IMR-90 (cell line): ENCODE measurements at regions not wholly inside any gene's neighbourhood (a gene's known extent, or its start where the extent isn't known, plus 50 kb on each side); places are given as distances from the start of the nearest gene placed in this dataset.

Experiments
- ATAC-seq: fragments of 200-7000 bp; cut with Tn5 transposase; 2 replicates; pipeline ENCODE4 v1.9.1; 2020; ENCODE audit warnings: low read depth, mild to moderate bottlenecking, moderate library complexity
- BruUV-seq: library from RNA; stranded (reverse); fragments of 400-500 nt; replicated peaks from 2 replicates; lab custom pipeline; 2021; lab: Mats Ljungman, UMichigan
- CTCF ChIA-PET: fragments of 300-600 bp; formaldehyde crosslinking; extraction: SDS; loops from one replicate; lab custom pipeline; 2021; ENCODE audit warnings: antibody characterized with exemption; lab: Yijun Ruan, JAX
- POLR2A ChIA-PET: fragments of 300-600 bp; sonication (Branson Sonifier 250); formaldehyde crosslinking; loops from one replicate; lab custom pipeline; 2022; ENCODE audit warnings: antibody characterized with exemption; ENCODE audit not compliant: unreplicated experiment; lab: Charles Lee
- DNase-seq: peaks from one replicate; pipeline ENCODE4 v3.0.0; 2013
- H2AFZ ChIP-seq: replicated peaks from 2 replicates; pipeline ENCODE3; 2013; ENCODE audit warnings: low read length, mild to moderate bottlenecking; ENCODE audit not compliant: poor library complexity
- H2AK5ac ChIP-seq: 2 replicates; pipeline ENCODE4 v1.6.1; 2013; ENCODE audit warnings: low read depth, low read length, inconsistent platforms
- H2AK9ac ChIP-seq: replicated peaks from 2 replicates; pipeline ENCODE3; 2013; ENCODE audit warnings: mild to moderate bottlenecking, low read depth, low read length, moderate library complexity; ENCODE audit not compliant: poor library complexity
- H2BK120ac ChIP-seq: 2 replicates; pipeline ENCODE4 v1.6.1; 2013; ENCODE audit warnings: low read depth, low read length, inconsistent platforms
- H2BK15ac ChIP-seq: 3 replicates; pipeline ENCODE4 v1.6.1; 2013; ENCODE audit warnings: low read depth, low read length, inconsistent platforms
- H2BK20ac ChIP-seq: 2 replicates; pipeline ENCODE4 v1.6.1; 2013; ENCODE audit warnings: low read depth, mild to moderate bottlenecking, inconsistent platforms, low read length, moderate library complexity
- H2BK5ac ChIP-seq: 2 replicates; pipeline ENCODE4 v1.6.1; 2013; ENCODE audit warnings: mild to moderate bottlenecking, low read depth, low read length, inconsistent platforms; ENCODE audit not compliant: poor library complexity, severe bottlenecking
- H3K14ac ChIP-seq: replicated peaks from 2 replicates; pipeline ENCODE4 v1.6.1; 2013; ENCODE audit warnings: low read depth, low read length, inconsistent platforms
- H3K18ac ChIP-seq: 2 replicates; pipeline ENCODE4 v1.6.1; 2013; ENCODE audit warnings: low read depth, low read length, control low read depth
- H3K23ac ChIP-seq: 2 replicates; pipeline ENCODE4 v1.6.1; 2013; ENCODE audit warnings: low read depth, low read length, inconsistent platforms
- H3K27ac ChIP-seq: 2 replicates; pipeline ENCODE4 v1.5.1; 2013; ENCODE audit warnings: mild to moderate bottlenecking, control low read depth, low read length; ENCODE audit not compliant: insufficient read depth
- H3K27me3 ChIP-seq: 2 replicates; pipeline ENCODE4 v1.6.1; 2013; ENCODE audit warnings: low read length; ENCODE audit not compliant: control insufficient read depth, insufficient read depth
- H3K36me3 ChIP-seq: 2 replicates; pipeline ENCODE4 v1.6.1; 2013; ENCODE audit warnings: low read length, mixed read lengths; ENCODE audit not compliant: control insufficient read depth, insufficient read depth
- H3K4ac ChIP-seq: 2 replicates; pipeline ENCODE4 v1.6.1; 2013; ENCODE audit warnings: low read depth, low read length, inconsistent platforms
- H3K4me1 ChIP-seq: 2 replicates; pipeline ENCODE4 v1.6.1; 2013; ENCODE audit warnings: low read length, mixed read lengths; ENCODE audit not compliant: control insufficient read depth, insufficient read depth
- H3K4me2 ChIP-seq: 2 replicates; pipeline ENCODE4 v1.6.1; 2013; ENCODE audit warnings: low read depth, mild to moderate bottlenecking, control low read depth, low read length, moderate library complexity
- H3K4me3 ChIP-seq: 2 replicates; pipeline ENCODE4 v1.5.1; 2013; ENCODE audit warnings: low read depth, mild to moderate bottlenecking, control low read depth, low read length, moderate library complexity; ENCODE audit not compliant: insufficient read depth
- H3K56ac ChIP-seq: 2 replicates; pipeline ENCODE4 v1.6.1; 2013; ENCODE audit warnings: low read length, inconsistent platforms; ENCODE audit not compliant: insufficient read depth; ENCODE audit errors: extremely low read depth
- H3K79me1 ChIP-seq, 2 experiments: 2 replicates each; pipeline ENCODE4 v1.6.1; 2013; ENCODE audit warnings: low read length in 2 of 2, inconsistent platforms in 1 of 2, low read depth in 1 of 2
- H3K9ac ChIP-seq: 2 replicates; pipeline ENCODE4 v1.6.1; 2013; ENCODE audit warnings: low read depth, low read length, control low read depth
- H3K9me1 ChIP-seq: 2 replicates; pipeline ENCODE4 v1.6.1; 2013; ENCODE audit warnings: low read length, inconsistent platforms; ENCODE audit not compliant: insufficient read depth
- H3K9me3 ChIP-seq: 2 replicates; pipeline ENCODE4 v1.6.1; 2013; ENCODE audit warnings: low read length; ENCODE audit not compliant: control insufficient read depth, insufficient read depth
- H4K20me1 ChIP-seq: 2 replicates; pipeline ENCODE4 v1.6.1; 2013; ENCODE audit warnings: low read length, inconsistent platforms; ENCODE audit not compliant: insufficient read depth
- H4K5ac ChIP-seq: 2 replicates; pipeline ENCODE4 v1.6.1; 2013; ENCODE audit warnings: mild to moderate bottlenecking, low read depth, low read length, control low read depth
- H4K8ac ChIP-seq, 2 experiments: 2 replicates each; pipeline ENCODE4 v1.6.1; 2013; ENCODE audit warnings: low read depth in 2 of 2, low read length in 2 of 2, control low read depth in 1 of 2, inconsistent platforms in 1 of 2
- H4K91ac ChIP-seq: 2 replicates; pipeline ENCODE4 v1.6.1; 2013; ENCODE audit warnings: low read depth, low read length, inconsistent platforms; ENCODE audit not compliant: insufficient read depth
- BHLHE40 ChIP-seq: fragments of 150-350 bp; IDR thresholded peaks from 2 replicates; pipeline ENCODE4 v1.6.1; 2016; ENCODE audit warnings: mild to moderate bottlenecking, low read depth, low read length
- CEBPB ChIP-seq: IDR thresholded peaks from 2 replicates; pipeline ENCODE4 v1.6.1; 2012; ENCODE audit warnings: low read depth, low read length, improper control_type of control experiment
- CHD1 ChIP-seq: IDR thresholded peaks from 2 replicates; pipeline ENCODE4 v1.6.1; 2012; ENCODE audit warnings: low read depth, low read length, improper control_type of control experiment
- ELK1 ChIP-seq: fragments of 150-350 bp; IDR thresholded peaks from 2 replicates; pipeline ENCODE4 v1.6.1; 2016; ENCODE audit warnings: low read depth, mild to moderate bottlenecking, low read length, moderate library complexity, borderline replicate concordance
- FOS ChIP-seq: fragments of 150-350 bp; IDR thresholded peaks from 2 replicates; pipeline ENCODE4 v1.6.1; 2016; ENCODE audit warnings: low read depth, low read length
- MAFK ChIP-seq: IDR thresholded peaks from 2 replicates; pipeline ENCODE4 v1.6.1; 2012; ENCODE audit warnings: low read depth, low read length, improper control_type of control experiment
- MAZ ChIP-seq: IDR thresholded peaks from 2 replicates; pipeline ENCODE4 v1.6.1; 2012; ENCODE audit warnings: low read depth, mild to moderate bottlenecking, low read length, improper control_type of control experiment, moderate library complexity, borderline replicate concordance
- MXI1 ChIP-seq: IDR thresholded peaks from 2 replicates; pipeline ENCODE4 v1.6.1; 2012; ENCODE audit warnings: low read depth, mild to moderate bottlenecking, low read length, moderate library complexity, borderline replicate concordance
- NFE2L2 ChIP-seq: fragments of 150-350 bp; IDR thresholded peaks from 2 replicates; pipeline ENCODE4 v1.6.1; 2016; ENCODE audit warnings: low read depth, mild to moderate bottlenecking, low read length
- POLR2A ChIP-seq: IDR thresholded peaks from 2 replicates; pipeline ENCODE4 v1.6.1; 2012; ENCODE audit warnings: mild to moderate bottlenecking, low read depth, low read length
- RAD21 ChIP-seq: IDR thresholded peaks from 2 replicates; pipeline ENCODE4 v1.6.1; 2012; ENCODE audit warnings: low read length, improper control_type of control experiment
- RCOR1 ChIP-seq: IDR thresholded peaks from 2 replicates; pipeline ENCODE4 v1.6.1; 2012; ENCODE audit warnings: mild to moderate bottlenecking, low read length, improper control_type of control experiment; ENCODE audit not compliant: insufficient replicate concordance
- RFX5 ChIP-seq: IDR thresholded peaks from 2 replicates; pipeline ENCODE4 v1.8.0; 2012; ENCODE audit warnings: low read depth, mild to moderate bottlenecking, low read length, moderate library complexity
- SMC3 ChIP-seq: fragments of 150-350 bp; IDR thresholded peaks from 2 replicates; pipeline ENCODE4 v1.6.1; 2016; ENCODE audit warnings: low read depth, mild to moderate bottlenecking, antibody characterized with exemption, low read length, moderate library complexity
- dilution Hi-C: fragments of 300-500 bp; cut with HindIII; formaldehyde crosslinking; loops from one replicate; pipeline ENCODE4 v1.14.3; 2018; ENCODE audit warnings: low sequenced_read_pairs; ENCODE audit not compliant: unreplicated experiment
- in situ Hi-C: fragments of 300-500 bp; cut with MboI; formaldehyde crosslinking; loops from 3 replicates; pipeline ENCODE4 v1.14.3; 2019; ENCODE audit warnings: low sequenced_read_pairs, inconsistent platforms, mixed read lengths
- intact Hi-C: fragments of 100-400 bp; cut with micrococcal nuclease; formaldehyde crosslinking; loops from 2 replicates; pipeline ENCODE4 v1.10.0; 2022
- TF ChIP-seq, protein P1 (sequence below): conservative IDR thresholded peaks from 2 replicates; pipeline ENCODE4 v1.5.1; 2012; ENCODE audit warnings: mild to moderate bottlenecking, low read depth, low read length, improper control_type of control experiment
- TF ChIP-seq, protein P2 (sequence below): fragments of 150-350 bp; IDR thresholded peaks from 2 replicates; pipeline ENCODE4 v1.6.1; 2017; ENCODE audit warnings: mild to moderate bottlenecking, antibody characterized with exemption, low read length, low read depth

GRCh38 chr4:175504318-175504717 lies 307.7 kb downstream of the GPM6A start:
- intact Hi-C loops = no loop called here

More at GRCh38 chr4:175504318-175504717, 307.7 kb downstream of the GPM6A start:
- Histone ChIP-seq H4K8ac (no peak overlapping the region), H3K9me3 (peaks cover 1% of the 10 kb centered on the region; the same call in 1 of the 2 replicates), H3K4me2 (no peak overlapping the region), H3K27me3 (no peaks in the 10 kb centered on the region), H4K91ac (no peak overlapping the region), H2AK5ac (no peak overlapping the region), H3K9ac (no peak overlapping the region), H2BK15ac (no peak overlapping the region), H3K4ac (no peak overlapping the region), H2AK9ac (no peak overlapping the region), H2BK120ac (no peak overlapping the region), H2BK20ac (no peak overlapping the region), H3K23ac (no peak overlapping the region), H3K27ac (no peak overlapping the region), H3K36me3 (no peaks in the 10 kb centered on the region), H4K5ac (no peak overlapping the region), H3K4me3 (no peak overlapping the region), H3K9me1 (no peaks in the 10 kb centered on the region), H2BK5ac (no peak overlapping the region), H3K14ac (no peak overlapping the region), H4K20me1 (no peaks in the 10 kb centered on the region), H3K4me1 (no peaks in the 10 kb centered on the region), H3K79me1 (no peaks in the 10 kb centered on the region), H2AFZ (no peak overlapping the region), H3K18ac (no peak overlapping the region), H3K56ac (no peak overlapping the region)
- TF ChIP-seq CHD1 = no peak
- no peak for TF ChIP-seq MAFK
- no peak for TF ChIP-seq RAD21
- TF ChIP-seq ELK1 = no peak
- TF ChIP-seq RFX5 = no peak
- TF ChIP-seq, protein P1, sequence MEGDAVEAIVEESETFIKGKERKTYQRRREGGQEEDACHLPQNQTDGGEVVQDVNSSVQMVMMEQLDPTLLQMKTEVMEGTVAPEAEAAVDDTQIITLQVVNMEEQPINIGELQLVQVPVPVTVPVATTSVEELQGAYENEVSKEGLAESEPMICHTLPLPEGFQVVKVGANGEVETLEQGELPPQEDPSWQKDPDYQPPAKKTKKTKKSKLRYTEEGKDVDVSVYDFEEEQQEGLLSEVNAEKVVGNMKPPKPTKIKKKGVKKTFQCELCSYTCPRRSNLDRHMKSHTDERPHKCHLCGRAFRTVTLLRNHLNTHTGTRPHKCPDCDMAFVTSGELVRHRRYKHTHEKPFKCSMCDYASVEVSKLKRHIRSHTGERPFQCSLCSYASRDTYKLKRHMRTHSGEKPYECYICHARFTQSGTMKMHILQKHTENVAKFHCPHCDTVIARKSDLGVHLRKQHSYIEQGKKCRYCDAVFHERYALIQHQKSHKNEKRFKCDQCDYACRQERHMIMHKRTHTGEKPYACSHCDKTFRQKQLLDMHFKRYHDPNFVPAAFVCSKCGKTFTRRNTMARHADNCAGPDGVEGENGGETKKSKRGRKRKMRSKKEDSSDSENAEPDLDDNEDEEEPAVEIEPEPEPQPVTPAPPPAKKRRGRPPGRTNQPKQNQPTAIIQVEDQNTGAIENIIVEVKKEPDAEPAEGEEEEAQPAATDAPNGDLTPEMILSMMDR = no peak
- TF ChIP-seq CEBPB = no peak
- TF ChIP-seq FOS = no peak
- TF ChIP-seq BHLHE40 = no peak
- TF ChIP-seq, protein P2, sequence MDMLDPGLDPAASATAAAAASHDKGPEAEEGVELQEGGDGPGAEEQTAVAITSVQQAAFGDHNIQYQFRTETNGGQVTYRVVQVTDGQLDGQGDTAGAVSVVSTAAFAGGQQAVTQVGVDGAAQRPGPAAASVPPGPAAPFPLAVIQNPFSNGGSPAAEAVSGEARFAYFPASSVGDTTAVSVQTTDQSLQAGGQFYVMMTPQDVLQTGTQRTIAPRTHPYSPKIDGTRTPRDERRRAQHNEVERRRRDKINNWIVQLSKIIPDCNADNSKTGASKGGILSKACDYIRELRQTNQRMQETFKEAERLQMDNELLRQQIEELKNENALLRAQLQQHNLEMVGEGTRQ = no peak
- no peak for TF ChIP-seq POLR2A
- TF ChIP-seq RCOR1 = no peak
- TF ChIP-seq MAZ = no peak
- TF ChIP-seq MXI1 = no peak
- no peak for TF ChIP-seq NFE2L2
- no peak for TF ChIP-seq SMC3
- dilution Hi-C loops = no loop called here
- ATAC-seq = no peak
- in situ Hi-C loops = no loop called here
- BruUV-seq = no TSS peak
- CTCF ChIA-PET = interaction anchor here (0.7 kb wide), 1 partner anchor 10 kb away, joined by 3 read pairs; no protein-coding TSS in a partner anchor
- peak; percentile 2 for DNase-seq
- POLR2A ChIA-PET = no interaction called here
